Hypothalamus (tissue), 51 donors: ENCODE measurements at regions not wholly inside any gene's neighbourhood (a gene's known extent, or its start where the extent isn't known, plus 50 kb on each side); places are given as distances from the start of the nearest gene placed in this dataset.
A peak's percentile ranks its signal among the peaks of the same experiment; 100 is the strongest.
"Not testable (repeated sequence)": the region's sequence is repeated elsewhere in the genome, so short reads cannot be mapped to it uniquely, and the experiment has no call there.

Experiments used
- DNase-seq, 51 donors: peaks; one replicate each; lab custom pipeline; 2025; lab: John Stamatoyannopoulos, UW

DNA sequence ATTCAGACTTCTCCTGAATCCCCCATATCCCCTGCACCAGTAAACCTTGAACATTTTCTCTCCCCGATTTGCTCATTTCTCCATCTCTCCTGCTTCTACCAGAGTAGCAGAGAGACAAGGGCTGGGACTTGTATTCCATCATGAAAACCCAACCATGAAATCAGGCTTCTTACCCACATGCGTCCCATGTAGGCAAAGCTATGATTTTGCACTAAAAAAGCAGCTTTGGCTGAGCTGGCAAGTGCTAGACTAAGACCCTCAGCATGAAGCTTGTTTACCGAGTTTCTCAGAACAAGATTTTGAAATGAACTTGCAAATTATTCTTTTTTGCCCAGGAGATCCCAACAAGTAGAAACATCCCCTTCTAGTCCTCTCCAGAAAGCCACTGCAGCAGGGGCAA, 80.3 kb upstream of the RFLNA start:
- DNase-seq: no peak

DNA sequence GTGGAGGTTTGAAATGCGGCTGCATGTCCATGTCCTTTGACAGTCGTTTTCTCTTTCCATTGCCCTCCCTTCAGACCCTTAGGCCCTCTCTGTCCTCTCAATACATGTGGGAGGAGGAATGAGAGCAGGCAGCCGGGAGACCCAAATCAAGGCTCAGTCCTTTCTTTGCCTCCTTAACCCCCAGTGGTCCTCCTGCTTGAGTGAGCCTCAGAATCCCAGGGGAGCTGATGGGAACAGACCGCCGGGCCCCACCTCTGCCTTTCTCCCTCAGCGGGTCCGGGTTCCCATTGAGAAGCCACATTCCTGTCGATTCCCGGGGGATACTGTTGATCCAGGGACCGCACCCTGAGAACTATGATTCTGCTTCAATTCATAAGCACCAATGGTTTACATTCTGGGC, 77.9 kb upstream of the RFLNA start:
- DNase-seq: no peak

DNA sequence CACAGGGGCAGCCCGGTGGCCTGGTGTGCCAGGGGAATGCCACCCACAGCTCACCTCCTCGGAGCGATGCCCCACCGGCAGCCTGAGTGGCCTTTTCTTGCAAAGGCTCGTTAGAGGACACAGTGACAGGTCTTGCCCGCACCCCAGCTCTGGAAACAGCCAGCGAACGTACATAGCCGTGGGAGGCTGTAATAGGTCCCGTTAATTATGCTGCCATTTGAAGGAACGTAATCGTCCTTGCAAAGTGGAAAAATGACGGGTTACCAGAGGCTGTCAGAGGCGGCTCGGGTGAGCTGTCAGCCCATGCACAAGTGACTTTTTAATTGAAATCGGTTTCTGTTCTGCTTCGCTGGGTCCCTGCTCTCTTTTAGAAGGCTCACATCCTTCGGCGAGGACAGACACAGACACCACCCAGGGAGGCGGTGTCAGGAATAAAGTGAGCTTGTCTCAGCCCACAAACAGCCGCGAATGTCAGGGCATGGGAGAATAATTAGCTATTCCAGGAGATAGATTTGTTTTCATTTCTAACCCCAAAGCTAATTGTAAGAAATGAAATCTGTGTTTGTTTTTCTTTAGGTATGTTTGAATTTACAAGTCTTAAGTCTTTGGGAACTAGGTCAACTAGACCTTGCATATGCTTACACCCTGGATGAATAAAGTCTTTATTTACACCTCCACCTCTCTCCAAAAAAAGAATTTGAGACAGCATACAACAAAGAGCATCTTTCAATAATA, 77.2 kb upstream of the RFLNA start:
- DNase-seq: peak in 14 of 51 donors; percentile 5 to 53 (median 12)

DNA sequence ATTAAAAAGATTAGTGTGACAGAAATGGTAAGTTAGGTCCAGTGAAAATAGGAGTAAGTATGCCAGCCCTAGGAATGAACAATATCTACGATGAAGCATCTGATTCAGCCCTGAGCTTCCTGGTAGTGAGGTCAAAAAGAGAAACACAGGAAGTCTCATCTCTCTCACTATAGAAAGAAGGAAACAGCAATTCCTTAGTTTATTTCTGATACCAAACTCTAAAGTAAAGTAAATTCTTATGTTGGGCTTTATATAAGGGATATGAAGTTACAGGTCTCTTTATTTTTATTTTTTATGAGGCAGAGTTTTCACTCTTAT, 76.7 kb upstream of the RFLNA start:
- no peak for DNase-seq

DNA sequence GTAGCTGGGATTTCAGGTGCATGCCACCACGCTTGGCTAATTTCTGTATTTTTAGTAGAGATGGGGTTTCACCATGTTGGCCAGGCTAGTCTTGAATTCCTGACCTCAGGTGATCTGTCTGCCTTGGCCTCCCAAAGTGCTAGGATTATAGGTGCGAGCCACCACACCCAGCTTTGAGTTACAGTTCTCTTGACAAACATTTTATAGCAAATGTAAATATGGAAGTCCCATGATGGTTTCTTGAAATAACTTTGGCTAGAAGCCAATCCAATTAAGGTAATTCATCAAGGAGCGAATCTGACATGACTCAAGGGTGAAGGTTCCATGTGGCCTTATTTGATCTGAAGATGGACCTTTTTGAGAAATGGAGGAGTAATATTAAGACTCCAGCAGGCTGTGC, 76.2 kb upstream of the RFLNA start:
- DNase-seq: not testable (repeated sequence)

DNA sequence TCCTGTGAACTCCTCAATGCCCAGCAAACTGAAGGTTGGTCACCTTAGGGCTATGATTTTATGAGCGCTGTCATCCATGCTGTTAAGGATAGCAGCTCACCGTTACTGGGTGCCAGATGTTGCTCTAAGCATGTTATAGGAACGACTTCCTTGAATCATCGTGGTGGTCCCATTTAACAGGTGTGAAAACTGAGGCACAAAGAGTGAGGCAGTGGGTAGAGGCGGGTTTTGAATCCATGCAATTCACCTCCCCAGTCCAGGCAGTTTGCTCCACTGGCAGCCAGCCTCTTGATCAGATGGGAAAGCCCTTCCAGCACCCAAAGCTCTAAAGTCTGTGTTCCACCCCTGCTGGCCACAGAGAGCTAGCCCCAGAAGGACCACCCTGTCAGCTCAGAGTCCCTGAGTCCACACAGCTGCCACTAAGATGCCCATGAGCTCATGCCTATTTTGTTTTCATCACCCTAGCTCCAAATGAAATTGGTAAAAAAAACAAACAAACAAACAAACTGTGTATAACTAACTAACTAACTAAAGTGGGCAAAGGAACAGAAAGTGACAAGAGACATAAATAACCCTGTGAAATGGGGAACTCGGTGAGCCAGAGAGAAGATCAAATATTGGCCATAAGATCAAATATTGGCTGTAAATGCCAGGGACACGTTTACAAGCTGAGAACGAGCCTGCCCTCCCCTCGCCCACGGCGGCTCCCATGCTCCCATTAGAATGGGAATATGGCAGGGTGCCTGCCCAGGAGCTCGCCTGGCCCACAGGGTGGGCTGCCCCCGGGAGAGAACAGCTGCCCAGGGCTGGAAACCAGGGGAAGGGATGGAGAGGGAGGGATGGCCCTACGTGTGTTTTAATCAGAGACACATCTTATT, 72.3 kb upstream of the RFLNA start:
- DNase-seq: no peak

DNA sequence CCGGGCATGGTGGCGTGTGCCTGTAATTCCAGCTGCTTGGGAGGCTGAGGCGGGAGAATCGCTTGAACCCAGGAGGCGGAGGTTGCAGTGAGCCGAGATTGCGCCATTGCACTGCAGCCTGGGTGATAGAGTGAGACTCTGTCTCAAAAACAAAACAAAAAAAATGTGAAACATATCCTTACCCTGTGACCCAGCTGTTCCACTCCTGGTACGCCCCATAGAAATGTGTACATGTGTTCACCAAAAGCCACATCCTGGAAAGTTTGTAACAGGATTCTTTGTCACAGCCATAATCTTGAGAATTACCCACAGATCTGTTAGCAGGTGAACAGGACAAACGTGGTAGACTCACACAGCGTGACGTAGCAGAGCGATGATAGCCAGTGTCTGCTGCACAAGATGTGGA, 71.2 kb upstream of the RFLNA start:
- not testable (repeated sequence) for DNase-seq

DNA sequence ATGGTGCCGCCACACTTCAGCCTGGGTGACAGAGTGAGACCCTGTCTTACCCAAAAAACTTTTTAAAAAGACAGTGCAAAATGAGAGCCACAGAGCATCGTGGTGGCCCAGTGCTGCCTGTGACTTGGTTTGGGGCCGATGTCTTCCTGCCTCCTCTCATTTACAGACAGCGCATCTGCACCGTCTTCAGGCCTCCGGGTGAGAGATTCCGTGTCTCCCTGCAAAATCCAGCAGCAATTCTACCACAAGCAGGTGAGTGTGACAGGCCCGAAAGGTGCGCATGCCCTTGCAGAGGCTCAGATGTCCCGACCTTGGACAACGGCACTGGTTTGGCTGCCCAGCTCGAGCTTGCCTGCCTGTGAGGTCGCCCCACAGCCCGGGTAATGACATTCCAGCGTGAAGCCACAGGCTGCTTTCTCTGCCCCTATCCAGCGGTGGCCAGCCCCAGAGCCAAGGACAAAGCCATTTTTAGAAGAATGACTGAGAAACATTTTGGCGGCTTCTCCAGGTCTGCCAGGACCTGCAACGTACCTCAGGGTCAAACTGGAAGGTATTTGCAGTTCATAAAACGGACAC, 70.3 kb upstream of the RFLNA start:
- no peak for DNase-seq

DNA sequence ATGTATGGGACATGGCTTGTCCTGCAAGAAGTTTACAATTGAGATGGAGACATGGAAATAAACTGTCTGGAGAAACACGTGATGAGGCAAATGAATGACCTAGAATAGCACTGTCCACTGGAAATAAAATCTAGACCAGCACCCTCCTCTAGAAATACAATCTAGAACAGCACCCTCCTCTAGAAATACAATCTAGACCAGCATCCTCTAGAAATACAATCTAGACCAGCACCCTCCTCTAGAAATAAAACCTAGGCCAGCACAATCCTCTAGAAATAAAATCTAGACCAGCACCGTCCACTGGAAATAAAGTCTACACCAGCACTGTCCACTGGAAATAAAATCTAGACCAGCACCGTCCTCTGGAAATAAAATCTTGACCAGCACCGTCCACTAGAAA, 69.2 kb upstream of the RFLNA start:
- DNase-seq: no peak

DNA sequence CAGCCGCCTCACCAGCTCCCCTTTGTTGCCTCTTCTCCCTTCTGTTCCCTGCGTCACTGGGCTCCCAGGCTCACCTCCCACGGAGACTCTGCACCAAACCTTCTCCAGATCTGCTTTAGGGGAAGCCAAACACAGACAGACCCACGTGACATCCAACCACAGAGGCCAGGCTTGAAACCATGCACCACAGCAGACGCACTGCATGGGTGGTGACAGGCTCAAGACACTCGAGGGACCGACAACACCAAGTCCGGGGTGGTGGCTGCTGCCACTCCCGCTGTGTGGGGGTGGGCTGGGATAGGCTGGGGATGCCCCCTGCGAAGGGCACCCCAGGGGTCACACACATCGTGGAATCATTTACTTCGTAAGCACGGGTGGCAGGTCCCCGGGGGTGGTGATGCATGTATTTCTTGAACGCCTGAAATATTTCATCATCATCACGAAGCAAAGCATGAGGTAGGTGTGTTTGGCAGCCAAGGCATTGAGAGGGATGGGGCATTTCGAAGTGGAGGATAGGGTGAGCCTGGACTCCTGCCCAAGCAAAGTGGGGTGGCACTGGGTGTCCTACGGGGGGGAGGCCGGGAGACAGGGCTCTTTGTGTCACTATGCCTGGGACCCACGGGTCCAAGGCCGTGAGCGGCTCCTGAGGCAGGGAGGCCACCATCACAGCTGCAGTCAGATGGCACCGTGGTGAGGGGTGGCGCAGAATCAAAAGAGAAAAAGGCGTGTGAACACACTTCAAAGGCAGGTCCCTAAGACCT, 66.8 kb upstream of the RFLNA start:
- no peak for DNase-seq

DNA sequence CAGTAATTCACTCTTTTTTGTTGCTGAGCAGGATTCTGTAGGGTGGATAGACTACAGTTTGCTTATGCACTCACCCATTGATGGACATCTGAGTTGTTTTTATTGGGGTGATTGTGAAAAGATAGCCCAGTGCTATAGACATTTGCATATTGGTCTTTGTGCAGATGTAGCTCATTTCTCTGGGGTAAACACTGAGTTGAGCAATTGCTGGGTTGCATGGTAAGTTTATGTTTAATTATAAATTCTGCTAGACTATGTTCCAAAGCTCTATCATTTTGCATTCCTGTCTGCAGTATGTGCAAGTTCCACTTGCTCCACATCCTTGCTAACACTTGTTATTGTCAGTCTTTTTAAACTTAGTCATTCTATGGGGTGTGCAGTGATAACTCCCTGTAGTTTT, 65.4 kb upstream of the RFLNA start:
- no peak for DNase-seq

DNA sequence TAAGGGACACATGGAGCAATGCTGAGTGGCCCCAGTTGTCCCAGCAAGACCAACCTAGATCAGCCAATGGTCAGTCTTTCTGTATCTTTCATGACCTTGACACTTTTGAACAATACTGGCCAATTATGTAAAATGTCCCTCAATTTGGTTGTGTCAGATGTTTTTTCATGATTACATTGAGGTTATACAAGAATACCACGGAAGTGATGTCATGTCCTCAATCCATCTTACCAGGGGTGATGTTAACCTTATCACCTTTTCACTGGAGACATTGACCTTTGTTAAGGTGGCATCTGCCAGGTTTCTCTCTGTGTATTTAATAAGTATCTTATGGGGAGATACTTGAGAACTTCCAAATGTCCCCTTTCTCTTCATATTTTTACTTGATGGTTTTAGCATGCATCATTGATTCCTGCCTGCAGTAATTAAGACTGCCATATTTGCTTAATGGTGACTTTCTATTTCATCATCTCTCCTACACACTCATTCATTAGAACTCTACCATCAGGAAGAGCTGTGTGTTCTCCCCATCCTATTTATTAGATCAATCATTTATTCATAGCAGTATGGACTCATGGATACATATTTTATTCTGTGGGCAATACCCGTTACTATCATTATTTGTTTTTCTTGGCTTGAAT, 64.7 kb upstream of the RFLNA start:
- no peak for DNase-seq

DNA sequence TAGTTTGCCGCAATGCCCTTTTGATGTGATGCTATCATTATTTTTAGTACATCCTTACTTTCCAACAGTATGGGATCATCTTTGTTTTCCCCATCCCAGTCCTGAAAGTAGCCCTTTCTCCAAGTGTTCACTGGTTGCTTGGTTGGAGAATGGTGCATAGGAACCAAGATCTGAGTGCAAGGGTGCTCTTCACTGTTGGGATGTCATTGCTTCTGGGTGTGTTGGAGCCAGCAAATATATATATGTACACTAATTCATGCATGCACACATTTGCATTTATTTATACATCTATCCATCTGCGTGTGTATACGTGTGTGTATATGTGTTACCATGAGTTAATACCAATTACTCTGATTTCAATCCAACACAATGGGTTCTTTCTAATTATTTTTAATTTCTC, 64.1 kb upstream of the RFLNA start:
- DNase-seq: no peak

DNA sequence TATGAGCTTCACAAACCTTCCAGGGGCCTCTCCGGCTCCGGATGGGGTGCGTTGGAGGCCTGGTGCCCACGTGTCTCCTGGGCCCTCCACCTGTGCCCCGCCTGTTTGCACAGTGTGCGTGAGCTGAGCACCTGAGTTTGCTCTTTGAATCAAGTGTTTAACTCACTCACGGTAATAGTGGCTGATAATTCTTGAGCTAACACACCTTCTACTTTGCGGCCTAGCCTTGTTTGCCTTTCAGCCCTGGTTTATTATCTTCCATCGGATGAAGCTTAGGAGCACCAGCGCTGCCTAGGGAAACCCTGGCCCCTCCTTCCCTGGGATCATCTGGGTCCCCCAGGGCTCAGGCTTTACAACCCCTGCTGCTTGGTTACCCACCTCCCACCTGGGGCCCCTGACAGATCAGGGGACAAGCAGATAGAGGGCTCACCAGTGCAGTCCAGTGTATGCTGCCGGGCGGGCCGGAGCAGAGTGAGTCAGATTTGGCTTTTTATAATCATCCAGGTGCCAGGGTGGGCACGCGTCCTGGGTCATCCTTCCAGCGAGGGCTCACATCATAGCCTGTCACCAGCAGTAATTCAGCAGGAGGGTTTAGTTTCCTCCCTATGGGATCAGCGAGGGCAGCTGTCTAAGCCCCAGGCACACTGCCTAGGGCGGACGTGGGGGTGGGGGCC, 62.8 kb upstream of the RFLNA start:
- no peak for DNase-seq

DNA sequence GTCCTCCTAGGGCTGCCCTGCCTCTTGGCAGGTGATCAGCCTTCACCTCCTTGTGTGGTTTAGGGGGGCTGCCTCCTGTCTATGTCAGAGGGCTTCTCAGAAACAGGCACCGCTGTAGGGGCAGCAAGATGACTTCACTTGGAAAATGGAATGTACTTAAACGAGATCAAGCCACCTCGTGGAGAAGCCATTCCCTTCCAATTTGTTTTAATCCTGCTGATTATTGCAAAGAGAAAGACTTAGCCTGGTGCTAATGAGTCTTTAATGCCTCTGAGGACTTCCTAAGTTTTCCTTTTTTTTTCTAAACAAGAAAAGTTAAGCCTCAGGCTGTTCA, 62.3 kb upstream of the RFLNA start:
- DNase-seq: no peak

DNA sequence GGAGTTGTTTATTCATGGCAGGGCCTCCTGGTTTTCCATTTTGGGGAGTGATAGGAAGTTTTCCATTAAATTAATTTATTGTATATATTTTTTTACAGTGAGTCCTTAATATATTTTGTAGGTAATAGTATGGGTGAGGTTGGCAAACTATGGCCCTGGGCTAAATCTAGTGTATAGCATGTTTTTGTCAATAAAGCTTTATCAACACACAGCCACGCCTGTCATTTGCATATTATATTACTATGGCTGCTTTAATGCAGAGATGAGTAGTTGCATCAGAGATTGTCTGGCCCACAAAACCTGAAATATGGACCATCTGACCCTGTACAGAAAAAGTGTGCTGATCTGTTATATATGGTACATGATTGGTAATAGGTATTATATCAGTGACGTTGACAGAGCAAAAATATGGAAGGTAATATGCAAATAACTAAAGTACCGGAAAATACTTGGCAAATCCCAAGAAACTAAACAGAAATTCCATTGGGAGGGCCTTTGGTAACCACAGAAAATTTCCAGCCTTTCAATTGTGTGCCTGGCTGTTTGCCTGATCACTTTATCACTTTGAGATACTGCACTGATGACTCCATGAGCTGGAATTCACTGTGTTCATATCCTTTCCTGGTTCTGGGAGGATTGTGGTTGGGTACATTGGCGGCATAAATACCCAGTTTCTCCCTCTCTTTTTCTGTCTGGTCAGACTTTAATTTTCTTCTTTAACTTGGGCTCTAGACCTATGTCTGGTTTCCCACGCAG, 61.7 kb upstream of the RFLNA start:
- DNase-seq: no peak

DNA sequence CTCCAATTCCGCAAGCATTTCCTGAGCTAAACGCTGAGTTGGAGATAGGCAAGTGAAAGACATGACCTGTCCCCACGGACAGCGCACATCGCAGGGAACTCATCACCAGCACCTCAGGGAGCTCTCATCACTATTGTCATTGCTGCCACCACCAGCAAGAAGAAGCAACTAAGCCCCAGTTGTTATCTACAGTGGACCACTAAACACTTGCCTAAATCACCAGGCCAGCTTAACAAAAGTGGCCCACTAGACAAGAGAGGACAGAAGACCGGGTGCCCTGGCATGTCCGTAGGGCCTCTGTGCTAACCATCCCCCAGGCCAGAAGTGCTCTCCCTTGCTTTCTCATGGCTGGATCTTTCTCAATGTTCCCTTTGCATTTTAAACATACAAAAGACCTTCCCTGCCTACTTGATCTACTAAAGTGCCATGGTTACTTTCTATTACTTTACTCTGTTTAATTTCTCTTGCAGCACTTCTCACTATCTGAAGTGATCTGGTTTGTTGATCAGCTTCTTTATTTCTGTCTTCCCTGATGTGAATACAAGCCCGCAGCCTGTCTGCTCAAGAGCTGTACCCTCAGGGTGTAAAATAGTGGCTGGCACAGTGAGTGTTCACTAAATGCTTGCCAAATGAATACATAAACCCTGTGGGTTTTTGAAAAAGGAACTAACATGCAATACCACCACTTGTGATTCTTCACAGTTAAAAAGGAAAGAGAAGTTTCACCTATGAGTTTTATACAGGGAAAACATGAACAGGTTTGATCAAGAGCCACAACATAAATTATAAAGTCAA, 60.9 kb upstream of the RFLNA start:
- DNase-seq: no peak

DNA sequence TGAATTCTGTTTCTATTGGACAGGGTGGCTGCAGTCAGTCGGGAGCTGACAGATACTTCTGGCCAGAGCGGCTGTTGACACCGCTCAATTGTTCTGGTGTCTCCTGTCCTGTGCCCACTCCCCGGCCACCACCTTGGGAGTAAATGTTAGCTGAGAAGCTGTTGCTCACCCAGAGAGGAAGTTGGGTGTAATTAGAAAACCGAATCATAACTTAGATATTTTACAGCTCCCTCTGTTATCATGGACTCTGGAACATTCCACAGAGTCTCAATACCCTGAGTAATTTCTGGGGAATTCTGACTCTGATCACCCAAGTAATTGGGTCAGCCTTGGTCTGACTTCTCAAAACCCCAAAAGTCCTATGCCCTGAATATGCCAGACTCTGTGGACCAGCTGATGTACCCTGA, 58.3 kb upstream of the RFLNA start:
- DNase-seq: no peak

DNA sequence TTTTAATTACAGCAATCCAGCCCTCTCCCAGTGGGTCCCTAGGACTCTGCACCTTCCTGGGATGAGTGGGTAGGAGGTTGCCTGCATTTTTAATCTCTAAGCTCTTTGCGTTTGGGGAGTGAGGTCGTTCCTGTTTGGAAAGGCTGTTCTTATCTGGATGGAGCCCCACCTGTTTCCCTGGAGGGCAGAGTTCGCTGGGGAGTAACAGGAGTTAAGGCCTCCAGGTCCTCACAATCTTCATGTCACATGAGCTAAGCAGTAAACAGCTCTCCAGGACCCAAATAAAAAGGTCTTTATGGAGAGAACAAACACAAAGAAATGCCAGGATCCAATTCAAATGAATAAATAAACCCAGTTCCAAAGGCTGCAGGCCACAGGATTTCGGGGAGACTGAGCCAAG, 56.0 kb upstream of the RFLNA start:
- no peak for DNase-seq
